CD4-positive, alpha-beta T cell (primary cell): ENCODE measurements at regions not wholly inside any gene's neighbourhood (a gene's known extent, or its start where the extent isn't known, plus 50 kb on each side); places are given as distances from the start of the nearest gene placed in this dataset.

Source experiments
- ATAC-seq: fragments of 200-7000 bp; cut with Tn5 transposase; one replicate; pipeline ENCODE4 v1.10.0; 2022; ENCODE audit warnings: mild to moderate bottlenecking; ENCODE audit not compliant: poor library complexity
- CTCF ChIA-PET: fragments of 350-600 bp; sonication (Branson Sonifier 250); formaldehyde crosslinking; loops from one replicate; lab custom pipeline; 2021; ENCODE audit warnings: antibody characterized with exemption, inconsistent platforms; lab: Charles Lee
- POLR2A ChIA-PET: fragments of 350-600 bp; sonication (Branson Sonifier 250); formaldehyde crosslinking; loops from one replicate; lab custom pipeline; 2021; ENCODE audit warnings: antibody characterized with exemption, inconsistent platforms; lab: Charles Lee
- DNase-seq, 14 experiments: peaks; one replicate each; pipeline ENCODE4 v3.0.0-alpha.2; 2013 to 2020; ENCODE audit warnings: mixed read lengths in 2 of 14
- H3K27ac ChIP-seq, 2 donors: one replicate each; pipeline versions ENCODE4 v1.5.1 to v1.7.0; 2013; ENCODE audit warnings: low read length in 2 of 2, low read depth in 1 of 2, mild to moderate bottlenecking in 1 of 2
- H3K27me3 ChIP-seq, 2 experiments: 1 replicate in 1 of 2; 2 replicates in 1 of 2; pipeline versions ENCODE4 v1.6.1 to v1.7.0; 2013; ENCODE audit warnings: low read length in 2 of 2, control low read depth in 1 of 2, mild to moderate bottlenecking in 1 of 2, moderate library complexity in 1 of 2; ENCODE audit not compliant: insufficient read depth in 2 of 2, control insufficient read depth in 1 of 2
- H3K36me3 ChIP-seq: one replicate; pipeline ENCODE4 v1.6.1; 2013; ENCODE audit warnings: low read length, control low read depth; ENCODE audit not compliant: insufficient read depth
- H3K4me1 ChIP-seq: one replicate; pipeline ENCODE4 v1.6.1; 2013; ENCODE audit warnings: low read length, control low read depth; ENCODE audit not compliant: insufficient read depth
- H3K4me3 ChIP-seq: one replicate; pipeline ENCODE4 v1.5.1; 2013; ENCODE audit warnings: mild to moderate bottlenecking, low read length, moderate library complexity
- H3K9me3 ChIP-seq, 2 experiments: 1 replicate in 1 of 2; 2 replicates in 1 of 2; pipeline versions ENCODE4 v1.6.1 to v1.7.0; 2013; ENCODE audit warnings: low read length in 2 of 2, mild to moderate bottlenecking in 2 of 2, control low read depth in 1 of 2, moderate library complexity in 1 of 2; ENCODE audit not compliant: control insufficient read depth in 1 of 2, insufficient read depth in 1 of 2
- H3K27ac Mint-ChIP-seq: one replicate; pipeline ENCODE4 v1.8.0; 2020; ENCODE audit warnings: mixed read lengths
- H3K27me3 Mint-ChIP-seq: one replicate; pipeline ENCODE4 v1.8.0; 2021; ENCODE audit warnings: mixed read lengths
- H3K36me3 Mint-ChIP-seq: one replicate; pipeline ENCODE4 v1.8.0; 2021; ENCODE audit warnings: low read depth, mixed read lengths
- H3K4me1 Mint-ChIP-seq: one replicate; pipeline ENCODE4 v1.8.0; 2021; ENCODE audit warnings: low read depth, mixed read lengths
- H3K4me3 Mint-ChIP-seq: one replicate; pipeline ENCODE4 v1.8.0; 2020; ENCODE audit warnings: mild to moderate bottlenecking, mixed read lengths
- H3K9me3 Mint-ChIP-seq: one replicate; pipeline ENCODE4 v1.8.0; 2020; ENCODE audit warnings: mixed read lengths
- intact Hi-C, 2 experiments: fragments of 100-400 bp; cut with DNase I in 1 of 2; cut with micrococcal nuclease in 1 of 2; formaldehyde crosslinking; loops; one replicate each; pipeline versions ENCODE4 v1.15.1 to v1.9.0; 2023 to 2025; cut with DNase I, micrococcal nuclease
- TF ChIP-seq, protein P1 (sequence below): fragments of 200-600 bp; IDR thresholded peaks from one replicate; pipeline ENCODE4 v1.8.0; 2022; ENCODE audit warnings: antibody characterized with exemption, mild to moderate bottlenecking

- Mint-ChIP-seq H3K9me3 (no peaks in the 10 kb centered on the region), H3K4me1 (peaks cover 9% of the 10 kb centered on the region), H3K27ac (no peak overlapping the region), H3K27me3 (peaks cover 11% of the 10 kb centered on the region), H3K4me3 (no peak overlapping the region), H3K36me3 (no peaks in the 10 kb centered on the region)
- ChIA-PET POLR2A (no interaction called here), CTCF (interaction anchor here (1.3 kb wide), 1 partner anchor 33 kb away, joined by 3 read pairs; no protein-coding TSS in a partner anchor)
- DNase-seq (peak in 3 of 14 experiments; percentile 43 to 58 (median 54)), ATAC-seq (peak; percentile 39)
- TF ChIP-seq, protein P1, sequence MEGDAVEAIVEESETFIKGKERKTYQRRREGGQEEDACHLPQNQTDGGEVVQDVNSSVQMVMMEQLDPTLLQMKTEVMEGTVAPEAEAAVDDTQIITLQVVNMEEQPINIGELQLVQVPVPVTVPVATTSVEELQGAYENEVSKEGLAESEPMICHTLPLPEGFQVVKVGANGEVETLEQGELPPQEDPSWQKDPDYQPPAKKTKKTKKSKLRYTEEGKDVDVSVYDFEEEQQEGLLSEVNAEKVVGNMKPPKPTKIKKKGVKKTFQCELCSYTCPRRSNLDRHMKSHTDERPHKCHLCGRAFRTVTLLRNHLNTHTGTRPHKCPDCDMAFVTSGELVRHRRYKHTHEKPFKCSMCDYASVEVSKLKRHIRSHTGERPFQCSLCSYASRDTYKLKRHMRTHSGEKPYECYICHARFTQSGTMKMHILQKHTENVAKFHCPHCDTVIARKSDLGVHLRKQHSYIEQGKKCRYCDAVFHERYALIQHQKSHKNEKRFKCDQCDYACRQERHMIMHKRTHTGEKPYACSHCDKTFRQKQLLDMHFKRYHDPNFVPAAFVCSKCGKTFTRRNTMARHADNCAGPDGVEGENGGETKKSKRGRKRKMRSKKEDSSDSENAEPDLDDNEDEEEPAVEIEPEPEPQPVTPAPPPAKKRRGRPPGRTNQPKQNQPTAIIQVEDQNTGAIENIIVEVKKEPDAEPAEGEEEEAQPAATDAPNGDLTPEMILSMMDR = no peak
- Histone ChIP-seq H3K4me3 (no peak overlapping the region), H3K36me3 (no peaks in the 10 kb centered on the region), H3K4me1 (peaks cover 8% of the 10 kb centered on the region), H3K27me3 (no peaks in the 10 kb centered on the region), H3K27ac (no peak overlapping the region), H3K9me3 (no peaks in the 10 kb centered on the region)
- intact Hi-C loops = no loop called here
Measured at GRCh38 chr1:59125154-59125553, 171.7 kb upstream of the FGGY start.

DNA sequence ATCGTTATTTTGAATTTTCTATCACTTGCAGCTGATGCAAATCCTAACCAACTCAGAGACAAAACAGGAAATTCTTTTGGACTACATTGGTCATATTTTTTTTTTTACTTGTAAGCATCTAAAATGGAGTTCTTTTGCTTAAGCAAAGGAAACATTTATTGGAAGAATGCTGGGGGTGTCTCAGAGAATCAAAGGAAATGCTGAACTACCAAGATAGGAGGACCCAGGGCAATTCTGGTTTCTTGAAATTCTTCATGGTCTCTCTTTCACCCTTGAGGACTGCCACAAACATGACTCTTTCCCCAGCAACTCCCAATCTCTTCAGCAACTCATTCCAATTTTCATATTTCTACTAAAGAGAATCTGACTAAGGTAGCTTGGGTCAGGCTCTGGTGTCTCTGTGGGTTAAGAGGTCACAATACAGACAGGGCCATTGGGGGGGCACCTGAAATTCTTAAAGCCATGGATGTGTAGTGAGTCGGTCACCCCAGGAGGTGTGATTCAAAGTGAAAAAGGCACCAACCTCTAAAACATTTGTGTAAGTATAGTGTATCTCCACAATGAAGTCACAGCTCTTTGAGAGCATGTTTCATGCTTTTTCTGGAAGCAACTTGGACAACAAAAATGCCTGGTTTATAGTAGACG, 171.1 kb upstream of the FGGY start:
- no peak overlapping the region for H3K27ac Mint-ChIP-seq
- H3K9me3 ChIP-seq = no peaks in the 10 kb centered on the region
- ChIA-PET POLR2A (no interaction called here), CTCF (interaction anchor here (1.3 kb wide), 1 partner anchor 32 kb away, joined by 3 read pairs; no protein-coding TSS in a partner anchor)
- peaks cover 8% of the 10 kb centered on the region for H3K4me1 ChIP-seq
- no peaks in the 10 kb centered on the region for H3K36me3 ChIP-seq
- H3K27ac ChIP-seq = no peak overlapping the region
- intact Hi-C loops = no loop called here
- ATAC-seq = no peak
- H3K4me1 Mint-ChIP-seq = peaks cover 9% of the 10 kb centered on the region
- H3K27me3 Mint-ChIP-seq = peaks cover 11% of the 10 kb centered on the region
- H3K36me3 Mint-ChIP-seq = no peaks in the 10 kb centered on the region
- H3K4me3 Mint-ChIP-seq = no peak overlapping the region
- TF ChIP-seq, protein P1 = no peak
- H3K4me3 ChIP-seq = no peak overlapping the region
- no peaks in the 10 kb centered on the region for H3K27me3 ChIP-seq
- no peak for DNase-seq
- H3K9me3 Mint-ChIP-seq = no peaks in the 10 kb centered on the region

GRCh38 chr1:59126366-59126765, 170.5 kb upstream of the FGGY start:
- H3K27me3 Mint-ChIP-seq = peaks cover 11% of the 10 kb centered on the region
- H3K4me1 Mint-ChIP-seq = peaks cover 9% of the 10 kb centered on the region
- H3K9me3 ChIP-seq = no peaks in the 10 kb centered on the region
- intact Hi-C loops = no loop called here
- H3K27me3 ChIP-seq = no peaks in the 10 kb centered on the region
- TF ChIP-seq, protein P1 = no peak
- H3K9me3 Mint-ChIP-seq = no peaks in the 10 kb centered on the region
- ChIA-PET POLR2A (interaction anchor here (0.5 kb wide), 1 partner anchor 436 kb away, joined by 3 read pairs; no protein-coding TSS in a partner anchor), CTCF (no interaction called here)
- H3K4me3 Mint-ChIP-seq = no peak overlapping the region
- peaks cover 8% of the 10 kb centered on the region for H3K4me1 ChIP-seq
- no peak overlapping the region for H3K4me3 ChIP-seq
- H3K27ac Mint-ChIP-seq = no peak overlapping the region
- ATAC-seq (no peak), DNase-seq (no peak)
- no peaks in the 10 kb centered on the region for H3K36me3 ChIP-seq
- H3K27ac ChIP-seq = no peak overlapping the region
- H3K36me3 Mint-ChIP-seq = no peaks in the 10 kb centered on the region
